ENCODE measurements at regions not wholly inside any gene's neighbourhood (a gene's known extent, or its start where the extent isn't known, plus 50 kb on each side); places are given as distances from the start of the nearest gene placed in this dataset.

GRCh38 chr13:22497991-22498780 is 682.6 kb upstream of the SGCG start:
- FAIRE-seq (no peak), DNase-seq (ENCODE audit: insufficient read length, low spot score) (no peak)
- no peak for TF ChIP-seq POLR2A (IDR thresholded peaks at IDR 0.05; ENCODE audit: low read depth, low read length)

GRCh38 chr13:22499919-22500318 is 680.9 kb upstream of the SGCG start:
- DNase-seq (ENCODE audit: insufficient read length, low spot score) (no peak), FAIRE-seq (no peak)
- TF ChIP-seq POLR2A (IDR thresholded peaks at IDR 0.05; ENCODE audit: low read depth, low read length) = no peak

GRCh38 chr13:22505489-22505888 is 675.3 kb upstream of the SGCG start:
- TF ChIP-seq POLR2A (IDR thresholded peaks at IDR 0.05; ENCODE audit: low read depth, low read length) = no peak
- FAIRE-seq (no peak), DNase-seq (ENCODE audit: insufficient read length, low spot score) (no peak)

- DNase-seq (ENCODE audit: insufficient read length, low spot score) (no peak), FAIRE-seq (no peak)
- TF ChIP-seq POLR2A (IDR thresholded peaks at IDR 0.05; ENCODE audit: low read depth, low read length) = no peak
These were observed 674.6 kb upstream of the SGCG start for GRCh38 chr13:22506096-22506691.

- DNase-seq (ENCODE audit: insufficient read length, low spot score) (no peak), FAIRE-seq (no peak)
- no peak for TF ChIP-seq POLR2A (IDR thresholded peaks at IDR 0.05; ENCODE audit: low read depth, low read length)
These were observed 663.2 kb upstream of the SGCG start for GRCh38 chr13:22517544-22517943.

GRCh38 chr13:22536851-22537250 is 643.9 kb upstream of the SGCG start:
- DNase-seq (ENCODE audit: insufficient read length, low spot score) = no peak
- TF ChIP-seq POLR2A (IDR thresholded peaks at IDR 0.05; ENCODE audit: low read depth, low read length) = no peak
- FAIRE-seq = no peak

GRCh38 chr13:22538400-22538799 is 642.4 kb upstream of the SGCG start:
- no peak for DNase-seq (ENCODE audit: insufficient read length, low spot score)
- no peak for TF ChIP-seq POLR2A (IDR thresholded peaks at IDR 0.05; ENCODE audit: low read depth, low read length)
- FAIRE-seq = no peak

- DNase-seq (ENCODE audit: insufficient read length, low spot score) (no peak), FAIRE-seq (no peak)
- no peak for TF ChIP-seq POLR2A (IDR thresholded peaks at IDR 0.05; ENCODE audit: low read depth, low read length)
These were observed 631.7 kb upstream of the SGCG start for GRCh38 chr13:22549126-22549525.

GRCh38 chr13:22561581-22561980 is 619.2 kb upstream of the SGCG start:
- no peak for DNase-seq (ENCODE audit: insufficient read length, low spot score)
- FAIRE-seq = no peak
- no peak for TF ChIP-seq POLR2A (IDR thresholded peaks at IDR 0.05; ENCODE audit: low read depth, low read length)

- DNase-seq (ENCODE audit: insufficient read length, low spot score) (no peak), FAIRE-seq (no peak)
- TF ChIP-seq POLR2A (IDR thresholded peaks at IDR 0.05; ENCODE audit: low read depth, low read length) = no peak
These were observed 618.7 kb upstream of the SGCG start for GRCh38 chr13:22562116-22562515.

- DNase-seq (ENCODE audit: insufficient read length, low spot score) (no peak), FAIRE-seq (no peak)
- TF ChIP-seq POLR2A (IDR thresholded peaks at IDR 0.05; ENCODE audit: low read depth, low read length) = no peak
These were observed 617.5 kb upstream of the SGCG start for GRCh38 chr13:22563272-22563671.

- FAIRE-seq = no peak
- DNase-seq (ENCODE audit: insufficient read length, low spot score) = no peak
- TF ChIP-seq POLR2A (IDR thresholded peaks at IDR 0.05; ENCODE audit: low read depth, low read length) = no peak
These were observed 611.0 kb upstream of the SGCG start for GRCh38 chr13:22569811-22570210.

GRCh38 chr13:22589880-22590279 is 590.9 kb upstream of the SGCG start:
- no peak for DNase-seq (ENCODE audit: insufficient read length, low spot score)
- no peak for FAIRE-seq
- TF ChIP-seq POLR2A (IDR thresholded peaks at IDR 0.05; ENCODE audit: low read depth, low read length) = no peak

- TF ChIP-seq POLR2A (IDR thresholded peaks at IDR 0.05; ENCODE audit: low read depth, low read length) = no peak
- FAIRE-seq (no peak), DNase-seq (ENCODE audit: insufficient read length, low spot score) (no peak)
These were observed 588.3 kb upstream of the SGCG start for GRCh38 chr13:22592515-22592914.

GRCh38 chr13:22594041-22594440 is 586.7 kb upstream of the SGCG start:
- no peak for TF ChIP-seq POLR2A (IDR thresholded peaks at IDR 0.05; ENCODE audit: low read depth, low read length)
- FAIRE-seq = no peak
- no peak for DNase-seq (ENCODE audit: insufficient read length, low spot score)
